GM08714 (cell line): ENCODE measurements at regions not wholly inside any gene's neighbourhood (a gene's known extent, or its start where the extent isn't known, plus 50 kb on each side); places are given as distances from the start of the nearest gene placed in this dataset.

ENCODE experiments used
- H3K4me3 ChIP-seq: fragments of 200-500 bp; sonication (Bioruptor generic); 2 replicates; pipeline ENCODE4 v1.5.1; 2014; ENCODE audit warnings: mild to moderate bottlenecking, low read length, inconsistent platforms
- ZNF274 ChIP-seq: IDR thresholded peaks from 2 replicates; pipeline ENCODE4 v1.6.1; 2012; ENCODE audit warnings: mild to moderate bottlenecking, low read depth, low read length

DNA sequence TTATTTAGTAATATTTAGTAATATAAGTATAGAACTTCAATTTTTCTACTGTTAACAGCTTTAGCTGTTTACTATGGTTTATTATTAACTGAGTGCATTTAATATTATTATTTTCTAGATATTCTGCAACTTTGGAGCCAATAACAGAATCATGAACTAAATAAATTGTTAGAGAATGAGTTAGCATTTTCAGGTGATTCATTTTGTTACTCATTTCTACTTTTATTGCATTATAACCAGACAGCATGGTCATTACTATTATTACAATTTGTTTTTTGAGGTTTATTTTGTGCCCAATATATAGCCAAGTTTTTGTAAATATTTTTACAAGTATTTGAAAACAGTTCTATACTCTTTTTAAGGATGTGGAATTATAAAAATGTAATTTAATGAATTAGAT lies 279.6 kb downstream of the SQOR start:
- no peak overlapping the region for H3K4me3 ChIP-seq
- TF ChIP-seq ZNF274 = no peak

DNA sequence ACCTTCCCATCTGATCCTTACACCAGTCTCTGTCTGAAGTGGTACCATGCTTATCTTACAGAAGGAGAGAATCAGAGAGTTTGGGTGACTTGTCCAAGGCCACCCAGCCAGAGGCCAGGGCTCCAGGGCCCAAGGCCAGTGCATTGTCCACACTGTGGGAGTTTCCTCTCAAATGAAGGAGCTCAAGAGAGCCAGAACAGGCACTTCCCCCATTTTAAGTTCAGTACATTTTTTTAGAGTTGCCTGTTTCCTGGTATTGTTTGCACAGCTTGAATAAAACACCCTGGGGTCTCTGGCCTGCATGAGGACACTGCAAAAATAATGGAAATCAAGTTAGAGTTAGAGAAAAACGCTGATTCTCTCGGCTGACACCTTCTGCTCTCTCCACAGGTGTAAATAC lies 284.0 kb downstream of the SQOR start:
- H3K4me3 ChIP-seq = no peak overlapping the region
- no peak for TF ChIP-seq ZNF274

DNA sequence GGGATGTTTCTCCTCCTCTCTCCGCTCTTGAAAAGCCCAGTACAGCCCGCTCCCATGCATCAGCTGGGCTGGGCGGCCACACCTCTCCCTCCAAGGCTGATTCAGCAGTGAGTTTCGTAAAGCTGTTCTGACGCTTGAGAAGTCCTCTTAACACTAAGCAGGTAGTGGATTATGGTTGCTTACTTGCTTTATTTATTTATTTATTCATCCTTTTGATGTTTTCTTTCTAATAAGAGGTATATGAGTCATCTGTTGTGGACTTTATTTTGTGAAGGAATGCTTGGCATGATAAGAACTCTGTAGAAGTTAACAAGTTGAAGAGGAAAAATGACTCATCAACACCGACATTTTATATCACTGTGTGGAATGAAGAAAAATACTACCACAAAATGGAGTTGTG lies 285.0 kb downstream of the SQOR start:
- H3K4me3 ChIP-seq = no peak overlapping the region
- no peak for TF ChIP-seq ZNF274

DNA sequence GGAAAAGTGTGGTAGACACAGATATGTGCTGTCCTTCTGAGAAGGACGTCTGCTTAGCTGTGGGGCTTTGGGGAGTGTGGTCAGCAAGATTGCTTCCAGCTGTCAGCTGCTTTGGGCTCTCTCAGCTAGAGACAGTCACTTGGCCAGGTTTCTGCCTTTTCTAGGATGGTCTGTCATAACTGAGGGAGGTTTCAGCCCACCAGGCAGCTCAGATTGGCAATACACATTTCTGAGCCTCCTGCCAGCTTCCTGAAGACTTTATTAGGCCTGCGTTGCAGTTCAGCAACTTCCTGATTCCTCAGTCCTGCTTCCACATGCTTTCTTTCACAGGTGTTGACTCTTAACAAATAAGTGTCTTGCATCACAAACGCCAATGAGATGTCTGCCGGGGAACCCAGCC lies 286.5 kb downstream of the SQOR start:
- no peak for TF ChIP-seq ZNF274
- H3K4me3 ChIP-seq = no peak overlapping the region

DNA sequence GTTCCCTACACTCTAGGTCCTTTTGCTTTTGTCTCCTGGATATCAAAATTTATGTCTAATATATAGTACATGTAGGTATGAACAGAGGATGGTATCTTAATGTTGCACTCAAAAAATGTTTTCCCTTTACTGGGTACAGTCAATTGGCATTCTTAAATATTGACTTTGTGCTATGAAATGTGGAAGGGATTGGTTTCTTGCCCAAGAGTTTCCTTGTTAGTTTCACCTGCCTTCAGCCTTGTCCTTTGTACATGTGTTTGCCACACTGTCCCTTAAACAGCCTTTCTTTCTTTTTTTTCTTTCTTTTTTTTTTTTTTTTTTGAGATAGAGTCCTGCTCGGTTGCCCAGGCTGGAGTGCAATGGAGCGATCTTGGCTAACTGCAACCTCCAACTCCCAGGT lies 287.1 kb downstream of the SQOR start:
- H3K4me3 ChIP-seq = no peak overlapping the region
- no peak for TF ChIP-seq ZNF274

DNA sequence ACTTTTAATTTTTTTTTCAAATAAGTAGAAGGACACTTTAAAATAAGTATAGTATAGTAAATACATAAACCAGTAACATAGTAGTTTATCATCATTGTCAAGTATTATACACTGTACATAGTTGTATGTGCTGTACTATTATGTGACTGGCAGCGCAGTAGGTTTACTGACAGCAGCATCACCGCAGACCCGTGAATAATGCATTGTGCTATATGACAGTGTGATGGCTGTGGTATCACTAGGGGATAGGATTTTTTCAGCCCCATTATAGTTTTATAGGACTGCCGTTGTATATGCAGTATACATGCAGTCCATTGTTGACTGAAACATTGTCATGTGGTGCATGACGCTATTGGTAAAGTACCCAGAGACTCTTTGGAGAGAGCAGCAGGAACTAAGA lies 306.5 kb downstream of the SQOR start:
- TF ChIP-seq ZNF274 = no peak
- no peak overlapping the region for H3K4me3 ChIP-seq

DNA sequence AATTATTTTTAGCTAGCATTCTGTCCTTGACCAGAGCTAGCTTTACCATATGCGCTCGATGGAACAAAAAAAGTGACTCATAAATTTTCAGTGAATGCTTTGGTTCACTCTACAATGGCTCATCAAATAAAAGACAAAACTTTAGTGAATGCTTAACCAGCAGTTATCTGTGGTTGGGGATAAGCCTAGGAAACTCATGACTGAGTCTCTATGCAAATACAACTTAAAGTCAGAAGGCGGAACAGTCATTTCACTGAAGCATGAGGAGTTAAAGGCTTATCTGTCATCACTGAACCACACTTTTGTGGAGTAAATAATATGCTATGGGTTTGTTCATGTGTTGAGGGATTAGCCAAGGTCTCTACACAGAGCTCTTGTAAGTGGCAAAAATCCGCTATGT lies 308.4 kb downstream of the SQOR start:
- no peak overlapping the region for H3K4me3 ChIP-seq
- no peak for TF ChIP-seq ZNF274

DNA sequence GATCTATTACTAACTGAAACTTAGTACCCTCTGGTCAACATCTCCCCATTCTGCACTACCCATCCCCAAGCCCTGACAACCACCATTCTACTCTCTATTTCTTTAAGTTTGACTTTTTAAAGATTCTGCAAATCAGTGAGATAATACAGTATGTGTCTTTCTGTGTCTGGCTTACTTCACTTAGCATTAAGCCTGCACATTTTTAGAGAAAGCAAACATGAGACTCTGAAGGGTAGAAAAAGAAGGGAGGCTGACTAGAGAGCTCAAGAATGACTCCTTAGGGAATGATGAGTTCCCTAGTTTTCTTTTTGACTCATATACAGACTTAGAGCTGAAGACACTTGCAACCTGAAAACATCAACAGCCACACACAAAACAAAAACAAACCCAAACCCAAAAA lies 311.3 kb downstream of the SQOR start:
- no peak overlapping the region for H3K4me3 ChIP-seq
- no peak for TF ChIP-seq ZNF274

DNA sequence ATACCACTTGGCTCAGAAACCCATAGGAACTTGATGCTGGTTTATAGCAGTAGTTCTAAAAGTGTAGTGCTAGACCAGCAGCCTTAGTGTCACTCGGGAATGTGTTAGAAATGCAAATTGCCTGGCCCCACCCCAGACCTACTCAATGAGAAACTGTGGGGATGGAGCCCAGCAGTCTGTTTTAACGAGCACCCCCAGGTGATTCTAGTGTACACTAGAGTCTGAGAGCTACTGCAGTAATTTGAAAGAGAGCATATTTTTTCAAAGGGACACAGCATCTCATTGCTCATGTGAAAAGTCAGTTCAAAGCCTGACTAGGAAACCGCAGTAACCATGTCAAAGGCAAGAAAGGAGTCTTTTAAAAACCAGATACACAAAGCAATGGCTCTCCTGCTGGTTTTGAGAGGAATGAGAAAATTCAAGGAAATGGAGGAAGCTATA lies 313.4 kb downstream of the SQOR start:
- no peak overlapping the region for H3K4me3 ChIP-seq
- no peak for TF ChIP-seq ZNF274

DNA sequence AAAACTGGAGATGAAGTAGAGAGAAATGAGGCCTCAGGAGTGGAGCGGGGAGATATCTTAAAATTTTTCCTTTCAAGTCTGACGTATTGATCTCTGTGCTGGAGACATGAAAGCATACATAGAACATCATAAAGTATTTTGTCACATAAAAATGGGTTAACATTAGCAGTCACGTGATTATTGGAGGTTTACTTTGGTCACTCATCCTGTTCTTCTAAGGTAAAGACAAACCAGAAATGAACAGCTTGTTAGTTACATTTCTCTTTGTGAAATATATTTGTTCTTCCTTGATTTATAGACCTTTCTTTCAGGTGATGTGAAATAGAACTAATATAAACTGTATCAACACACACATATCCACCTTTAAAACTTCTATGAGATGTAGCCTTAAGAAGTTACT lies 324.1 kb downstream of the SQOR start:
- H3K4me3 ChIP-seq = no peak overlapping the region
- no peak for TF ChIP-seq ZNF274

DNA sequence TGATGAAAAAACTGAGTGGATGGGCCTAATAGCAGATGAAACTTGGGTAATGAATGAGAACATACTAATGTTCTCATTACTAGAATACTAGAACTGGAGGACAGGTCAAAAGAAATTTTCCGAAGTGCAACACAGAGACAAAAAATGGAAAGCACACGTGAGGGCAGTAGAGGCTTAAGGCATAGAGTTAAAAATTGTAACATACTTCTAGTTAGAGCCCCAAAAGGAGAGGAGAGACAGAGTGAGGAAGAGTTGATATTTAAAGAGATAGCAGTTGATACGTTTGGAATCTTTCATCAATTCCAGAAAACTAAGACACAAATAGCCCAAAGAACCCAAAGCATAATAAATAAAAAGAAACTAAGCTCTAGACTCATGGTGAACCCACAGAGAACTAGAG lies 327.9 kb downstream of the SQOR start:
- H3K4me3 ChIP-seq = no peak overlapping the region
- no peak for TF ChIP-seq ZNF274

DNA sequence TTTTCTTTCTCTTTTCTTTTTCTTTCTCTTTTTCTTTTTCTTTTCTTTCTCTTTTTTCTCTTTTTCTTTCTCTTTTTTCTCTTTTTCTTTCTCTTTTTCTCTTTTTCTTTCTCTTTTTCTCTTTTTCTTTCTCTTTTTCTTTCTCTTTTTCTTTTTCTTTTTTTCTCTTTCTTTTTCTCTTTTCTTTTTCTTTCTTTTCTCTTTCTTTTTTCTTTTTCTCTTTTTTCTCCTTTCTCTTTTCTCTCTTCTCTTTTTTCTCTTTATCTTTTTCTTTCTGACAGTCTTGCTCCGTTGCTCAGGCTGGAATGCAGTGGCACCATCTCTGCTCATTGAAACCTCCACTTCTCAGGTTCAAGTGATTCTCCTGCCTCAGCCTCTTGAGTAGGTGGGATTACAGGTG lies 335.7 kb downstream of the SQOR start:
- no peak overlapping the region for H3K4me3 ChIP-seq
- TF ChIP-seq ZNF274 = no peak

DNA sequence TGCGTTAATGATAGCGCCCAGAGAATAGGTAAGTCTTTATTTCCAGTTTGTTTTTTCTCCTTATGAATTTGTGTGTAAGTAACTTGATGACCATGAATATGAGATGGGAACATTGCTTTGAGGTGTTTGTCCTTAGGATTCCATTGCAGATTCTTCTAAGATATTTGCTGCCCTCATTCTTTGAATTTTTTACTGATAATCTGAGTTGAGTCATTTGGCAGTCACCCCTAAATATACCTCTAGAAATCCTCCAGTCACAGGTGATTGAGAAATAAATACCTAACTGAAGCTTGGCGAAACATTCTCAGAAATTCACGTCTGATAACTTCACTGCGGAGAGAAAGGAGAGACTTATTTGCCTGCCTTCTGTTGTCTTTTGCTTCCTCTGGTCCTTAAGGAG lies 345.5 kb downstream of the SQOR start:
- no peak for TF ChIP-seq ZNF274
- H3K4me3 ChIP-seq = no peak overlapping the region

DNA sequence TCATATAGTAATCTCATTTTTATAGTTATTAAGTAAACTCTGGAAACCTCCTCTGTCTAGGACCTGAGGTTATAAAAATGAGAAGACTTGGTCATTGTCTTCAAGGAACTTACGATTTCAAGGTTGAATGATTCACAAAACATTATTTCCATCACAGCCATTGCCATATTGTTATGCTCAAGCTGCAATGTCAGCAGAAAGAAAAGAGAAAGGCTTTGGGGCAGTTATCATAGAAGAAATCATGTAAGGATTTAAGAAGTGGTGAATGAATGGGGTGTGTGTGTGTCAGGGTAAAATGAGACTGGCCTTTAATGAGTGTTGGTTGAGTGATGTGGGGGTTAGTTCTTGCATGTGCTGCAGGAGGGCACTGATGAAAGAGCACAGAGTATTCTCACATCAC lies 346.8 kb downstream of the SQOR start:
- no peak for TF ChIP-seq ZNF274
- no peak overlapping the region for H3K4me3 ChIP-seq

DNA sequence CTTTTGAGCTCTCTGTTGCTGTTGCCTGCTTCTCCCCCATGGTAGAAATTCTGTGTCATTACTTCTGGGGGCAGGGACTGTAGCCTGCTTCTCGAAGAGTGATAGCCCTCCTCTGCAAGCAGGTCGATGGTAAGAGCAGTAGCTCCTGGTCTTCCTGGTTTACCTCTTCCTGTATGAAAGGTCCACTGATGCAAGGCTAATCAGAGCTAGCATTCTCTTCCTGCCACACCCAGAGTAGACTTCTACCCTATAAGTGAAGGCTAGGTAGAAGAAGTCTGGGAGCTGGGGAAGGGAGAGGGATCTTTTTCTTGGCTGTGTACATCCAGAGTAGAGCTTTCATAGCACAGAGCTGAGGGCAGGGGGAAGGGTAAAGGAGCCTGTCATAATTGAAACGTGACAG lies 357.0 kb downstream of the SQOR start:
- no peak overlapping the region for H3K4me3 ChIP-seq
- TF ChIP-seq ZNF274 = no peak

DNA sequence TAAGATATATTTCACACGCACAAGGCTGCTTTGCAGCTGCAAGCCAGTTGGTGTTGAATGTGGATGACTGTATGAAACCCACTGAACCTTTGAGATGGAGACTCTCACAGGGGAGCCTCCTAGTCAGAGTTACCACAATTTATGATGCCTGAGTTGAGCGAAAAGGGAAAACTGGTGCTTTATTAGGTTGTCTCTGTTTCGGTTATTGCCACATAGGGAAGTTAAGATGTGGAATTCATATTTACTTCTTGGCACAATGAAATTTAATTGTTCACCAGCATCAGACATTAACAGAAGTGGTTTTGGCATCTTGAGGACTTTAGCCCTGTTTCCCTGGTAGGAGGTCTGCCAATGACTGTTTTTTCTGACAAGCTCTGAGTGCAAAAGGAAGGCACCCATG lies 358.2 kb downstream of the SQOR start:
- TF ChIP-seq ZNF274 = no peak
- H3K4me3 ChIP-seq = no peak overlapping the region

DNA sequence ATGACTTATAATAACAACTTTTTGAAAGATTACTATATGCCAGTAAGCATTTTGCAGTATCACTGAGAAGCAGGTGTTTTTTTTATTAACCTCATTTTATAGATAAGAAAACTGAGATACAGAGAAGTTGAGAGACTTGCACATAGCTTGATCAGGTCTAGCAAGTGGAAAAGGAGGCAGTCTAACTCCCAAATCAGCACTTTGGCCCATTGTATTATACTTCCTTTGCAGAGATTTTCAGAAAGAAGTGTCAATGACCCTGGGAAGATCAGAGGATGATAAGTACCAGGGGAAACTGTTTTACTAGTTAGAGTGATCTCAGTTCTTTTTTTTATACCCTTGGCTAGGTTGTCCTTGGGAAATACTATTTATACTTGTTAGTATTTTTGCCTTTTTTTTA lies 358.7 kb downstream of the SQOR start:
- no peak for TF ChIP-seq ZNF274
- no peak overlapping the region for H3K4me3 ChIP-seq
